ENCODE measurements at regions not wholly inside any gene's neighbourhood (a gene's known extent, or its start where the extent isn't known, plus 50 kb on each side); places are given as distances from the start of the nearest gene placed in this dataset.

GRCh38 chr7:109101332-109101731 is 531.7 kb downstream of the DNAJB9 start (continued):
- TF ChIP-seq, protein P1, sequence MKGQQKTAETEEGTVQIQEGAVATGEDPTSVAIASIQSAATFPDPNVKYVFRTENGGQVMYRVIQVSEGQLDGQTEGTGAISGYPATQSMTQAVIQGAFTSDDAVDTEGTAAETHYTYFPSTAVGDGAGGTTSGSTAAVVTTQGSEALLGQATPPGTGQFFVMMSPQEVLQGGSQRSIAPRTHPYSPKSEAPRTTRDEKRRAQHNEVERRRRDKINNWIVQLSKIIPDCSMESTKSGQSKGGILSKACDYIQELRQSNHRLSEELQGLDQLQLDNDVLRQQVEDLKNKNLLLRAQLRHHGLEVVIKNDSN (IDR thresholded peaks at IDR 0.05; ENCODE audit: borderline replicate concordance, extremely low read length, insufficient read depth, low read depth, low read length): no peak
- TF ChIP-seq IRF4 (IDR thresholded peaks at IDR 0.05; ENCODE audit: low read depth, low read length): no peak

DNA sequence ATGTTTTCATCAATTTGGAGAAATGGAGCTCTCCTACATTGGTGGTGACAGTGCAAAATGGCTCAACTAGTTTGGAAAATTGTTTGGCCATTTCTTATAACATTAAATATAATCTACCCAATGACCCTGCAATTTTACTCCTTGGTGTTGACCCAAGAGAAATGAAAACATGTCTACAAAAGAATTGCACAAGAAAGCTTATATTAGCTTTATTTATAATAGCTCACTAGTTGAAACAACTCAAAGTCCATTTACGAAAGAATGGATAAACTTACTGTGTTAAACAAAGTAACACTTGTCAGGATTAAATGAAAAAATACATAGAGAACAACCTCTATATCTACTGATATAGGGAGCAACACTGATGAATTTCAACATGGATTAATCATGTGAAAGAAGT is 539.9 kb downstream of the DNAJB9 start:
- ChIA-PET POLR2A (no interaction called here), RAD21 (ENCODE audit: unreplicated experiment) (no interaction called here), SMC1A (ENCODE audit: uncharacterized antibody, unreplicated experiment) (no interaction called here), CTCF (no interaction called here)
- ATAC-seq: no peak
- in situ Hi-C loops (cut with MboI): no loop called here
- Histone ChIP-seq H3K9ac (ENCODE audit: control insufficient read depth, insufficient read depth, low read length) (no peak overlapping the region), H4K20me1 (ENCODE audit: control insufficient read depth, insufficient read depth) (no peaks in the 10 kb centered on the region), H3K4me2 (ENCODE audit: control insufficient read depth, insufficient read depth) (no peak overlapping the region), H3K36me3 (ENCODE audit: control insufficient read depth in 2 of 2, insufficient read depth in 2 of 2, low read length in 1 of 2) (no peaks in the 10 kb centered on the region), H3K9me3 (replicated peaks; ENCODE audit: control insufficient read depth, insufficient read depth, low read length) (no peaks in the 10 kb centered on the region), H3K79me2 (ENCODE audit: control insufficient read depth, insufficient read depth, low read length) (no peaks in the 10 kb centered on the region), H3K4me1 (ENCODE audit: control insufficient read depth, insufficient read depth, low read length) (no peaks in the 10 kb centered on the region), H2AFZ (ENCODE audit: control insufficient read depth, low read depth, low read length) (no peak overlapping the region), H3K4me3 (no peak overlapping the region), H3K27ac (ENCODE audit: control insufficient read depth, insufficient read depth) (no peak overlapping the region), H3K27me3 (replicated peaks in 1 of 2; ENCODE audit: control insufficient read depth in 2 of 2, insufficient read depth in 2 of 2, low read length in 1 of 2) (no peaks in the 10 kb centered on the region)
- no peak for DNase-seq (ENCODE audit: low read depth, low spot score)
- no peak for FAIRE-seq
- no peak for TF ChIP-seq POU2F2 (IDR thresholded peaks at IDR 0.05; ENCODE audit: borderline replicate concordance, low read depth, low read length)
- no peak for TF ChIP-seq NRF1 (conservative IDR thresholded peaks at IDR 0.05; ENCODE audit: low read depth, low read length)
- TF ChIP-seq RCOR1 (conservative IDR thresholded peaks at IDR 0.05; ENCODE audit: low read depth, low read length): no peak
- no peak for TF ChIP-seq SREBF2 (IDR thresholded peaks at IDR 0.05; ENCODE audit: low read length)
- no peak for TF ChIP-seq CBFB (IDR thresholded peaks at IDR 0.05; ENCODE audit: low read depth)
- TF ChIP-seq BMI1 (IDR thresholded peaks at IDR 0.05; ENCODE audit: borderline replicate concordance): no peak
- no peak for TF ChIP-seq BRCA1 (IDR thresholded peaks at IDR 0.05; ENCODE audit: low read depth, low read length)
- no peak for TF ChIP-seq KDM1A (IDR thresholded peaks at IDR 0.05; ENCODE audit: borderline replicate concordance)
- TF ChIP-seq, protein P2, sequence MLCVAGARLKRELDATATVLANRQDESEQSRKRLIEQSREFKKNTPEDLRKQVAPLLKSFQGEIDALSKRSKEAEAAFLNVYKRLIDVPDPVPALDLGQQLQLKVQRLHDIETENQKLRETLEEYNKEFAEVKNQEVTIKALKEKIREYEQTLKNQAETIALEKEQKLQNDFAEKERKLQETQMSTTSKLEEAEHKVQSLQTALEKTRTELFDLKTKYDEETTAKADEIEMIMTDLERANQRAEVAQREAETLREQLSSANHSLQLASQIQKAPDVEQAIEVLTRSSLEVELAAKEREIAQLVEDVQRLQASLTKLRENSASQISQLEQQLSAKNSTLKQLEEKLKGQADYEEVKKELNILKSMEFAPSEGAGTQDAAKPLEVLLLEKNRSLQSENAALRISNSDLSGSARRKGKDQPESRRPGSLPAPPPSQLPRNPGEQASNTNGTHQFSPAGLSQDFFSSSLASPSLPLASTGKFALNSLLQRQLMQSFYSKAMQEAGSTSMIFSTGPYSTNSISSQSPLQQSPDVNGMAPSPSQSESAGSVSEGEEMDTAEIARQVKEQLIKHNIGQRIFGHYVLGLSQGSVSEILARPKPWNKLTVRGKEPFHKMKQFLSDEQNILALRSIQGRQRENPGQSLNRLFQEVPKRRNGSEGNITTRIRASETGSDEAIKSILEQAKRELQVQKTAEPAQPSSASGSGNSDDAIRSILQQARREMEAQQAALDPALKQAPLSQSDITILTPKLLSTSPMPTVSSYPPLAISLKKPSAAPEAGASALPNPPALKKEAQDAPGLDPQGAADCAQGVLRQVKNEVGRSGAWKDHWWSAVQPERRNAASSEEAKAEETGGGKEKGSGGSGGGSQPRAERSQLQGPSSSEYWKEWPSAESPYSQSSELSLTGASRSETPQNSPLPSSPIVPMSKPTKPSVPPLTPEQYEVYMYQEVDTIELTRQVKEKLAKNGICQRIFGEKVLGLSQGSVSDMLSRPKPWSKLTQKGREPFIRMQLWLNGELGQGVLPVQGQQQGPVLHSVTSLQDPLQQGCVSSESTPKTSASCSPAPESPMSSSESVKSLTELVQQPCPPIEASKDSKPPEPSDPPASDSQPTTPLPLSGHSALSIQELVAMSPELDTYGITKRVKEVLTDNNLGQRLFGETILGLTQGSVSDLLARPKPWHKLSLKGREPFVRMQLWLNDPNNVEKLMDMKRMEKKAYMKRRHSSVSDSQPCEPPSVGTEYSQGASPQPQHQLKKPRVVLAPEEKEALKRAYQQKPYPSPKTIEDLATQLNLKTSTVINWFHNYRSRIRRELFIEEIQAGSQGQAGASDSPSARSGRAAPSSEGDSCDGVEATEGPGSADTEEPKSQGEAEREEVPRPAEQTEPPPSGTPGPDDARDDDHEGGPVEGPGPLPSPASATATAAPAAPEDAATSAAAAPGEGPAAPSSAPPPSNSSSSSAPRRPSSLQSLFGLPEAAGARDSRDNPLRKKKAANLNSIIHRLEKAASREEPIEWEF (IDR thresholded peaks at IDR 0.05; ENCODE audit: insufficient replicate concordance, low read depth, low read length): no peak
- intact Hi-C loops (cut with micrococcal nuclease; ENCODE audit: unreplicated experiment): no loop called here
- BruUV-seq (replicated peaks): no TSS peak
- WGBS (ENCODE audit: insufficient coverage, insufficient replicate concordance, low lambda C conversion rate, missing lambda C conversion rate): 0% methylated on average over 1 of the region's 1 CpG
